NCI-H2196 treated with DMSO at 0.1 percent for 48 hours (cell line): ENCODE measurements at regions not wholly inside any gene's neighbourhood (a gene's known extent, or its start where the extent isn't known, plus 50 kb on each side); places are given as distances from the start of the nearest gene placed in this dataset.

ENCODE experiments used
- DNase-seq: peaks from one replicate; lab custom pipeline; 2025; ENCODE audit not compliant: unreplicated experiment; lab: John Stamatoyannopoulos, UW

DNA sequence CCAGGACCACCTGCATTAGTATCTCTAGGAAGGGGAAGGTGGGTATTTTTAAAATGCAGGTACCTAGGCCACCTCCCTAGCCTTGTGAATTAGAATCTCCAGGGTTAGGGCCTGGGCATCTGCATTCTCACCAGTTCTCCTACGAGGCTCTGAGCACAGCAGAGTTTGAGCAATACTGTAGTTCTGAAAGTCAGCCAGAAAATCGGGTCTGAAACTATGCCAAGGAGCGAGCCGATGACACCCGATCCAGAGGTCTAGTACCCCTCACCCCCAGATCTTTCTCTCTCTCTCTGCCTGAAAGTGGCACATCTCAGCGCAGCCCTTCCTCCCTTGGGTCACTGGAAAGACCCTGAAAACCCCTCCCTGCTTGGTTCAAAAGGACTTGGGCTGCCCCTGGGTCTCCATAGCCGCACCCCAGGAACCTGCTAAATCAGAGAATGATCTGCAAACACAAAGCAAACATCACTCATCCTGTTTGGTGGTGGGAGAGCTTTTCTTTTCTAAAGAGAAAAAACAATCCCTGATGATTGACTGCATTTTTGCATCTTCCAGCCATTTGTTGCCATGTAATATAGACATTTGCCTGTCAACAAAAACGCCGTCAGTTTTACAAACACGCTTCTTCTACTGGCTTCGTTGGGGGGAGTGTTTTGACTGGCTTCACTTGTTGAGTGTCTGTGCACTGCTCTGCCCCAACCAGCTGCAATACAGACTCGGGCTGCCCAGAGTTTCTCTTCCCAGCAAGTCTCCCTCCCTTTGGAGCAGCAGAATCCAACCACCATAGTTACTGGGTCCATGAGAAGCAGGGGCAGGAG lies 229.9 kb downstream of the MN1 start:
- DNase-seq, result no peak

DNA sequence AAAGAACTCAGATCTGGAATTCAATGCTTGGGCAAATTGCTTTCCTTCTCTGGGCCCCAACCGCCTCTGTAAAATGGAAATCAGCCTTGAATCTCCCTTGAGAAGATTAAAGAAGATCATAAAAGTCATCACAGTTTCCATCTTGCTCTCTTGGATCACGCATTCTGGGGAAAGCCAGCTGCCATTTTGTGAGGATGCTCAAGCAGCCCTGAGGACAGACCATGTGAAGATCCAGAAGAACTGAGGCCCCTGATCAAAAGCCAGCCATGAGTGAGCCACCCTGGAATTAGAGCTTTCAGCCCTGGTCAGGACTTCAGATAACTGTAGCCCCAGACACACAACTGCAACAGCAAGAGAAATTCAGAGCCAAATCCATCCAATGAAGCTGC lies 229.3 kb downstream of the MN1 start:
- no peak for DNase-seq

DNA sequence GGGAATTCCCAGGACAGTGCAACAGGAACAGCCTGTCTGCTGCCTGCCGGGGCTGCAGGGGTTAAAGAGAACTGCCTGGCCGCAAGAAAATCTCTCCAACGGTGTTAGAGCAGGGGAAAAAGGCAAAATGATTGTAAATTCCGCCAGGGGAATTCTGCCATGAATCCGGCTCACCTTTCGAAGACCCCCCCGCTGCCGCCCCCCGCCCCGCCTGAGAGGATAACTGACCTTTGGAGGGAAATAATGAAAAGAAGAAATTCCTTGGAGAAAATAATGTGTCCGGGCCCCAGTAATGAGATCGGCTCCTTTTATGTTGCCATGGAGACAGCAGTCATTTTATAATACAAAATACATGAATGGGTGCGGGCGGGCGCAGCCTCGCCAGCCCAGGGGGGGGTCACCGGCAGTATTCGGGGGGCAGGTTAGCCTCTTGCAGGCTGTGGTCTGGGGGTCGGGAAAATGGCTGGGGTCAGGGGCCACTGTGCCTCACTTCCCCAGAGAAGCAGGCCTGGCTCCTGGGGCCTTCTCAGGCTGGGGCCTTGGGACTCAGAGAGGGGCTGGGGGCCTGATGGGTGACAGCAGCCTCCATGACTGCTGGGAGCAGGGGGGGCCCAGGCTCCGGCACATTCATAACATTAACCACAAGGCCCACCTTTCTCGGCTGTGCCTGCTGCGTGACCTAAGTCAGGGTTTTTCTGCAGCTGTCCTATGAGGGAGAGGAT lies 228.1 kb downstream of the MN1 start:
- no peak for DNase-seq

DNA sequence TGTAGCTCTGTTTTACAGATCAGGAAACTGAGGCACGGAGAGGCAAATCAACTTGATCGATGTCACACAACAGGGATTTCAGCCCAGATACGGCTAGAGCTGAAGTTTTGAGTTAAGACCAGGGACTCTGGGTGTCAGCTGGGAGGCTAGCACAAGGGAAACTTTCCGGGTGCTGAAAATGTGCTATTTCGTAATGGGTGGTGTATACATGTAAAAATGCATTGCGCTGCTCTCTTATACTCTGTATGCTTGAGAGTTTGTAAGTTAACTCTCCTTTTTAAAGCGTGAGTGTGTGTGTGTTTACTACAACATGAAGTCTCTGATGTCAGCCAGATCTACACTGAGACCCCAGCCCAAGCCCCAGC lies 227.6 kb downstream of the MN1 start:
- no peak for DNase-seq

DNA sequence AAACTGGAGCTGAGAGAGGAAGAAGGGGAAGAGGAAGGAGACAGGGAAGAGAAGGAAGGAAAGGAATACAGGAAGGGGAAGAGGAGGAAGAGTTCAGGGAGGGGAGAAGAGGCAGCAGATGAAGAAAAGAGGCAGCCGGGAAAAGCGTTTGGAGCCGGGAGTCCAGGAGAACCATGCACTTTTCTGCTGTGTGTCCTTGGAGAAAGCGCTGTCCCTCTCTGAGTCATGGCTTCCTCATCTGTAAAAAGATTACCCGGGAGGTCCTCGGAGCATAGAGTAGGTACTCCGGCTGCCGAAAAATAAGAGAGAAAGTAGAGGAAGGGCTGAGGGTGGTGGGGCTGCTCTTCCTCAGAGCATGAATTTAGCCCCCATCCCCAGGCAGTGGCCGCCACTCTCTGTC lies 226.9 kb downstream of the MN1 start:
- no peak for DNase-seq

DNA sequence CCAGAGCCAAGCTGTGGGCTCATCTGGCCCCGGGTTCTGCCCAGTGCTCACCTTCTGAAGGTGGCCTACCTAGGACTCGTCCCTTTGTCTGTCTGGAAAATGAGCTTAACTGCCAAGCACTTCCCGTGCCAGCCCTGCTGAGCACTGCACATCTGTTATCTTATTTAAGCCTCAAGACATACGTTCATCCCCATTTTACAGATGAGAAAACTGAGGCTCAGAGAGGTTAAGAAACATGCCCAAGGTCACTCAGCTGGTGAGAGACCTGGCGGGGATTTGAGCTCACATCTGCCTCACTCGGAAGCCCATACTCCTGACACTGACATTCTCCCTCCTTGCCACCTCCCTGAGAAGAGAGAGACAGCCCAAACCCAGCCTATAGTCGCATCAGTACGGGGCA lies 226.2 kb downstream of the MN1 start:
- DNase-seq, result no peak

DNA sequence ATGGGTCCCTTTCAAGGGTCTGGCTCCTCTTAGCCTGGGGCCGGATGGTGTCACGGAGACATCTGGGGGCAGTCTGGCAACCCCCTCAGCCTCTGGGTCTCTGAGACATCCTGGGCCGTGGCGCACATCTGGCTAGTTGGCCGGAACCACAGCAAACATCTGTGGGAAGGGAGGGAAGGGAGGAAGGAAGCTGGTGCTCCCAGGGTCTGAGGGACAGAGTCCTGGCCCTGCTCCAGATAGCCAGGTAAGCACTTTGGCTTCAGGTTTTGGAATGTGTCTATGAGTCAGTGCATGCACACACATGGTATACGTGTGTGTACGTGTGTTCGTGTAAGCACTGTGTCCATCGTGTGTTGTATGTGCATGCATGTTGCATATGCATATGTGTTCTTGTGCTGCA lies 225.1 kb downstream of the MN1 start:
- no peak for DNase-seq

DNA sequence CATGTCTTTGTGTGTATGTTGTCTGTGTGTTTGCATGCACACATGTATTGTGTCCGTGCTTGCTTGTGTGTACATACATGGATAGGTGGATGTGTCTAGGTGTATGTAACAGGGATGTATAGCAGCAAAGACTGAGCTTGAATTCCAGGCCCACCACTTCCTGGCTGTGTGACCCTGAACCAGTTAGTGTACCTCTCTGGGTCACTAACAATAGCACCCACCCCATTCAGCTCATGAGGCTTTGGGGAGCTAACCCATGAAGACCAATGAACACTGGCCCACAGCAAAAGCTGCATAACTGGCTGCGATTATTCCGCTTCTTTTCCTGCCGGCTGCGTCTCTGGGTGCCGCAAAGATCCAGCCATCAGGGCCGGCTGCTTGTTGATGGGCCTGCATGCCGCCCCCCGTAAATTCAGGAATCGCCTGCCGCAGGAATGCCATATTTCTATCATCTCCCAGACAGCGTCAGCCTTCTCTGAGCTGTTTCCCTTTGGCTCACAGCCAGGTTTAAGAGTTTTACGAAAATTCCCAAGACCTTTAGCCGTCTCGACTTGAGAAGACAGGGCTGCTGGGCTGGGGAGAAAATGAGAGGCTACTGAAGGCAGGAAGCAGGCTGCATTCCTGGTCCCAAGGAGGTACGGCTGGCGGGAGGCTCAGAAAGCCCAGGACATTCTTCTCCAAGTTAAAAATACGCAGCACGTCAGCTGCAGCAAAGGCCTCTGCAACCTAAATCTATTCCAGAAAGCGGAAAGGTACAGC lies 224.6 kb downstream of the MN1 start:
- DNase-seq, result no peak

DNA sequence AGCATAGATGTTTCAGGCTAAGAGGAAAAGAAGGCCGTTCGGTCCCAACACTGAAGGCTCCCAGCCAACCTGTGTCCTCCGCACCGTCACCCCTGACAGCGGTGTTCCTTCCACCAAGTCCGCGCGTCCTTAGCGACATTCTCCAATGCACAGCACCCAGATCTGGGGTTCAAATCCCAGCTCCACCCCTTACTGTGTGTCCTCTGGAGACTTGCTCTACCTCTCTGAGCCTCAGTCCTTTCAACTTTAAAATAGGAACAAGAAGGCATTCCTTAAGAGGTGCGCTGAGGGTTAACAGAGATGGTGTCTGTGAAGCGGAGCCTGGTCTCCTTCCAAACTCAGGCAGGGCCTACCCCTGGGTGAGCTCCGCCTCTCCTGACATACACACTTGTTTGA lies 224.0 kb downstream of the MN1 start:
- DNase-seq, result no peak

DNA sequence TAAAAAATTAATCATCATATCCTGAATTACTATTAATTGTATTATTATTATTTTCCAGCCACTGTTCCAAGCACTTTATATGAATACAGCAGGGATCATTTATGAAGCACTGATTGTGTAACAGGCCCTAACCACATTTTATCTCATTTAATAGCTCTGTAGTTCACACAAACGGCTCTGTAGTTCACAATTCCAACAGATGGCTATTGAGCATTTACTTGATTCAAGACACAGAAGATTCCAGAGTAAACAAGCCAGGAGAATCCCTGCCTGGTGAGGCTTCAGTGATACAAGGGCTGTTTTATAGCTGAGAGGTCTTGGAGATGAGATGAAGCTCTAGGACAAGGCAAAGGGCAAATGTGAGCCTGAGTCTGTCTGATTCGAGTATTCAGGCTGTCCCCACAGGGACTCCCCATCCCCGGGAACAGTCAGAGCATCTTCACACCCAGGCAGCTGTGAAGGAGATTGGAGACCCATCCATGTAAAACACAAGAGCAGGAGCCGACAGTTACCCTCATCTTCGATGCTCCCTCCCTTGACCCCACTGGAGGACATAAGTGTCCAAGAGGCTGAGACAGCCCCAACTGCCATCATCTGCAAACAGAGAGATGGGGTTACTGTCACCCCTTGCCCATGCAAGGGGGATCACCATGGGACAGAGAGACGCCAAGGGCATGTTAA lies 222.5 kb downstream of the MN1 start:
- no peak for DNase-seq

DNA sequence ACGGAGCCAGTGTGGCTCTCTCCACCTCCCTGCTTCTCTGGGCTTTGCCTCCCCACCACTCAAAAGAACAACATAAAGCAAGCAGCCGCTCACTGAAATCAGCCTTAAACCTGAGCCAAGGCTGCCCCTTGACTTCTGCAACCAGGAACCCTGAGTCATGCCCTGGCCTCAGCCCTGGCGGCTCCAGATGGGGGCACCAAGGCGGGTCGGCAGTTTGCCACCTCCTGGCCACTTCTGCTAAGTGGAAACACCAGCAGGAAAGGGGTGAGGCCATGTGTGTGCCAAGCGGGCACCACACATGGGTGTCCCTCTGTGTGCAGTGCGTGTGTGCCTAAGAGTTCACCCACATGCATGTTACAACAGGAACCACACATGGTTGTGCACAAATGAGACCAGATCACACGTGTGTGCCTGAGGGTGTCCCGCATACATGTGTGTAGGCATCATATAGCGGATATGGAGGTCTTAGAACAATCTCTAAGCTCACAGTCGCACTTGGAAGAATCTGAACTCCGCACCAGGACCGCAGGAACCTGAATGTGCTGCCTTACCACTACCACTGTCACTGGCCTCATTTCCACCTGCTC lies 221.2 kb downstream of the MN1 start:
- no peak for DNase-seq

DNA sequence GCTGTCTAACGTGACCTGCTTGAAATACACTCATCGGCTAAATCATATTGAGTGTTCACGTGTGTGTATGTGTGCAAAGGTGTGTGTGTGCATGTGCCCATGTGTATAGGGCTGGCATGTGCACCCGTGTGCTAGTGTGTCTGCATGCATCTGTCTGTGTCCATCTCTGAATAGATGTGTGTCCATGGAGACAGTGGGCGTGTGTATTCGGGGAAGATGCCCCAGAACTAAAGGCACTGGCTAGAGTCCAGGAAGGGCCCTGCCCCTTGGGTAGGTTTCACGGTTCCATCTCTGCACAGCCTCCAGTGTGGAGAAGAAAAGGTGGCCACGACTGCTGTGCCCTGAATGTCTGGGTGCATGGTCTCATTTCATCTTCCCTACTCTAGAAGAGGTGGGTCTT lies 220.3 kb downstream of the MN1 start:
- no peak for DNase-seq

DNA sequence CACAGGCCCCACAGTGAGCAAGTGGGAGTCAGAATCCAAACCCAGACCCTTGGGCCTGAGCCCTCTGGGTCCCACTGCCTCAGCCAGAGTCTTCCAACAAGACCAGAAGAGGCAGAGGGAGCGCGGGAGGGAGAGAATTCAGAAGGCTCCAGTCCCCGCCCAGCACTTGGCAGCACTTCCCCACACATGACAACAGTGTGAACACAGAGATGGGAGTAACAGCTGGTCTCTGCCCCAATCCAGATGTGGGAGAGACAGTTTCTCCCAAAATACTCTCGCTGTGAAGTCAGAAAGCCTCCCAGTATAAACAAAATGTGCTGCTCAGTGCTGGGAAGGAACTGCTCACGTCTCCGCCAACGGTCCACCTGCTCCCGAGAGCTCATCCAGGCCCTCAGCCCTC lies 219.9 kb downstream of the MN1 start:
- DNase-seq, result no peak

DNA sequence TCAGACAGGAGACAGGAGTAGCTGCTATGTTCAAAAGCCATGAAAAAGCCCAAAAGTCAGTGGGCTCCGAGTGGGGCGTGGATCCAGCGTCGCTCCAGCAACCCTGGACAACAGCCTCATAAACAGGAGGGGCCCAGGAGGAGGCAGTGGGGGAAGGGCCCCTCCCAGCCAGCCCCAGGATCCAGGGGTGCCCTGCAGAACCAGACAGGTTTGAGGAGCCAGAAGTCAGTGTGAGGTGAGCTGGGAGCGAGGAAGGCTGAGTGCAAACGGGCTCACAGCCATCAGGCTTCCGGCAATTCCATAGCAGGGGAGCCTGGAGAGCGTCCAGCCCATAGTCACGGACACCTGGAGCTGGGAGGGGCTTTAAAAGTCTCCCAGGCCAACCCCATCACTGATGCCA lies 217.7 kb downstream of the MN1 start:
- no peak for DNase-seq

DNA sequence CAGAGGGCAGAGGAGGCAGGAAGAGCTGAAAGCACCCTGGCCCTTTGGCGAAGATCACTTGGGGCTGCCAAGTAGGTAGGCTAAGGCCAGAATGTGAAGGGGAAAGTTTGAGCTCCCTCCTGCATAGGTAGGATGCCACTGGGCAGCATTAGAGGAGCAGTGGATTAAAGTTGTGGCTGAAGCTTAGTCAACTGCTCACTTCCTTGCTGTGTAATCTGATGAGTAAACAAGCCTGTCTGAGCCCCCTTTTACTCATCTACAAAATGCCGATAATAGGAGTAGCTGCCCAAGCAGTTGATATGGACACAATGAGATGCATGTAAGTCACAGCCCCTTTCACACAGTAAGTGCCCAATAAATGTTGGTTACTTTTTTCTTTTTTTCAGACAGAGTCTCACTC lies 216.4 kb downstream of the MN1 start:
- no peak for DNase-seq

DNA sequence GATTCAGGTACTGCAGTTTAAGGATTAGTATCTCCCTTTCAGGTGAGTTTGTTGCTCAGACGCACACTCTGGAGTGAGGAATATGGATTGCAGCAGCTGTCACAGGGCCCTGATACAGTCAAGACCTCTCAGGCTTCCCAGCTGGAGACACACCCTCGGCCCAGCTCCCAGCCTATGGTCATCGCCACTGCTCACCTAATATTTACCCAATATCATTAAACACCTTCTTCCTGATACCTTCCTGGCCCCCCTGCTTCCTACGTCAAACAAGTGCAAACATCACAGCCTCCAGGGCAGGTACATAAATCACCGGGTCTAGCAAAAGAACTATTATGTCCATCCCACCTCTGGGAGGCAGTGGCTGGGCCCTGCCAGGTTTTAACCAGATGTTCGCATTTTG lies 213.3 kb downstream of the MN1 start:
- peak; percentile 8 for DNase-seq

DNA sequence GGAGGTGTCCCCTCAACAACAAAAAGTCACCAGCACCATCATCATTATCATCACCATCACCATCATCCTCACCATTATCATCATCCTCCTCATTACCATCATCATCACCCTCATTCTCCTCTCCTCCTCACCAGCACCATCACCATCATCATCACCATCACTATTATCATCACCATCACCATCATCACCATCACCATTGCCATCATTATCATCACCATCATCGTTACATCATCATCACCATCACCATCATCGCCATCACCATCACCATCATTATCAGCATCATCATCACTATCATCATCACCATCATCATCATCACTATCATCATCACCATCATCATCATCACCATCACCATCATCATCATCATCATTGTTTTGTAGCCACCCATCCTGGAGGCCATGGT lies 212.6 kb downstream of the MN1 start:
- no peak for DNase-seq

DNA sequence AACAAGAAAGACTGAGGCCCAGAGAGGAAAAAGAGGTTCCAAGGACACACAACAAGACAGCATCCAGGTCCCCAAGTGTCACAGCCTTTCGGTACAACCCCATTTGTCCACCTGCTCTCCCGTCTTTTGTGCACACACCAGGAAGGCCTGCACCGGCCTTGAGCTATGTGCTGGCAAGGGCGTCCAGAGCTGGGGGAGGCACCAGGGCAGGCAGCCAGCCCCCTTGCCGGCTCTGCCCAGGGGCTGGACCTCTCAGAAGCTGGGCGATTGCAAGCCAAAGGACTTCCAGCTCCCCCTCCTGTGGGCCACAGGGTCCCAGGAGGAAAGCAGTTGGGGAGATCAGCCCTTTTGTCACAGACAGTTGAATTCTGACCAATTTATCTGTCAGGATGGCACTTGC lies 210.5 kb downstream of the MN1 start:
- no peak for DNase-seq

DNA sequence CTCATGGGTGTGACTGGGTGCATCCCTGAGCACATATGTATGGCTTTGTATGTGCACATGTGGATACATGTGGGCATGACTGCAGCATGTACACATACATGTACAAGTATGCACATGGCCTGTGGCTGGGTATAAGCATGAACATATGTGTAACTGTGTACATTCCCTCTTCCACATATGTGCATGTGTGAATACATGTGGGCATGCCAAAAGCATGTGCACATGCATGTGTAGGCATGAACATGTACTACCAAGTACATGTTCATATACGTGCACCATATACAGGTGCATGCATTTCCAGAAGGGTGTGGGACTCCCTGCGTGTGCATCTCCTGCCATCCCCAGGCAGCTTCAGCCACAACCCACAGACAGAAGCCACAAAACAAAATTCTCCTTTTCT lies 208.2 kb downstream of the MN1 start:
- no peak for DNase-seq

DNA sequence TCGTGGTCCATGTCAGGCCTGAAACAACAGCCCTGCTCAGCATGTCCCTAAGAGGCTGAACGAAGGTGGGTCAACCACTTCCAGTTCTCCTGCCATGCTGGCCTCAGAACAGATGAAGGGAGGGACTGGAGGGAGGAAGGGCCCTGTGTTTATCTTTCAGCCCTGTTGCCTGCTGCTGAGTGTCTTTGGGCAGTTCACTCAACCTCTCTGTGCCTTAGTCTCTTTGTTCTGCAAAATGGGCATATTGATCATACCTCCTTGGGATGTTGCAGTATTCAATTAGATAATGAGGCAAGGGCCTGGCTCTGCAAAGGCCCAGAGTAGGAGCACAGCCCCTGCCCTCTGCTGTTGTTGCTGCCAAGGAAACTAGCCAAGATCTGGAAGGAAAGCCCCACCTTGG lies 207.5 kb downstream of the MN1 start:
- DNase-seq, result no peak

DNA sequence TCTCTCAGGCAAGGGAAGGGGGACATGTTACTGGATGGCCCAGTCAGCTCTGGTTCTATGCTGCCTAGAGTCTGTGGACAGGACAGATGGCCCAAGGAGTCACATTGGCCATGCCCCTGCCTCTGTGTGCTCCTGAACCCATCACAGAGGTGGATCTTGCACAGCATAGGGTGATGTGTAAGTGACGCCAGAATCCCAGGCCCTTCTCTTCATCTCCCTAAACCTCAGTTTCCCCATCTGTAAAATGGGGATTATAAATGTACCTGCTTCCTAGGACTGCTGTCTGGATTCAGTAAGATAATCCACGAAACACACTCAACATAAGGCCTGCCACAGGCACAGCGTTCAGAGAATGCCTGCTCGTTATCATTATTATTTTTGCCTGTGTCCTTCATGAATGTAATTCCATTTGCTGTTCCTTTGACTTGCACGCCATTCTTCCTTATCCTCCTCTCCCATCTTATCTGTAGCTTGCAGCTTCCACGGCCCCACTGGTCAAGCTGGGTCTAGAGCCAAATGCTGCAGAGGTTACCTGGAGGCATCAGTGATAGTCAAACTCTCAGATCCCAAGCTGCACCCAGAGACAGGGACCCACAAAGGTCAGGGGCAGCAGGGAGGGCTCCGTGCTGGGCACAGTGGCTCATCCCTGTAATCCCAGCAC lies 207.0 kb downstream of the MN1 start:
- DNase-seq, result no peak
